ENCODE measurements at regions not wholly inside any gene's neighbourhood (a gene's known extent, or its start where the extent isn't known, plus 50 kb on each side); places are given as distances from the start of the nearest gene placed in this dataset.
A peak's percentile ranks its signal among the peaks of the same experiment; 100 is the strongest.
"Not testable (repeated sequence)": the region's sequence is repeated elsewhere in the genome, so short reads cannot be mapped to it uniquely, and the experiment has no call there.

GRCh38 chr4:49141955-49142354 lies 155.9 kb downstream of the CWH43 start:
- peaks cover 13% of the 10 kb centered on the region for H3K9me3 ChIP-seq (ENCODE audit: control insufficient read depth, insufficient read depth, low read length)
- H3K36me3 ChIP-seq (ENCODE audit: control insufficient read depth, insufficient read depth, low read length); H3K27ac ChIP-seq (ENCODE audit: low read length); H3K27me3 ChIP-seq (ENCODE audit: control insufficient read depth, insufficient read depth, low read length); intact Hi-C loops (cut with micrococcal nuclease); H3K4me3 ChIP-seq (ENCODE audit: low read length); DNase-seq; H3K27me3 Mint-ChIP-seq (ENCODE audit: low read depth in 2 of 2); H3K4me1 Mint-ChIP-seq; H3K27ac Mint-ChIP-seq; H3K4me3 Mint-ChIP-seq; H3K36me3 Mint-ChIP-seq; H3K4me1 ChIP-seq (ENCODE audit: control insufficient read depth, insufficient read depth, low read length): not testable (repeated sequence)
- peaks cover 40 to 50% of the 10 kb centered on the region in 2 donors for H3K9me3 Mint-ChIP-seq
- peak in 1 of 3 donors; percentile 52 for ATAC-seq
- WGBS (ENCODE audit: insufficient coverage), result 80% methylated on average over 5 of the region's 8 CpGs

- H3K36me3 Mint-ChIP-seq; H3K27ac ChIP-seq (ENCODE audit: low read length); H3K4me1 Mint-ChIP-seq; H3K4me3 Mint-ChIP-seq; H3K4me1 ChIP-seq (ENCODE audit: control insufficient read depth, insufficient read depth, low read length); intact Hi-C loops (cut with micrococcal nuclease); H3K4me3 ChIP-seq (ENCODE audit: low read length); H3K36me3 ChIP-seq (ENCODE audit: control insufficient read depth, insufficient read depth, low read length); H3K27me3 ChIP-seq (ENCODE audit: control insufficient read depth, insufficient read depth, low read length); DNase-seq; H3K27me3 Mint-ChIP-seq (ENCODE audit: low read depth in 2 of 2); H3K27ac Mint-ChIP-seq: not testable (repeated sequence)
- 80% methylated on average over 7 of the region's 7 CpGs for WGBS (ENCODE audit: insufficient coverage)
- peak in 2 of 3 donors; percentile 50 to 60 for ATAC-seq
- peaks cover 13% of the 10 kb centered on the region for H3K9me3 ChIP-seq (ENCODE audit: control insufficient read depth, insufficient read depth, low read length)
- peaks cover 54 to 73% of the 10 kb centered on the region in 2 donors for H3K9me3 Mint-ChIP-seq
Measured at GRCh38 chr4:49147143-49147542, 161.1 kb downstream of the CWH43 start.

- DNase-seq; H3K36me3 Mint-ChIP-seq; H3K4me3 ChIP-seq (ENCODE audit: low read length); H3K27ac Mint-ChIP-seq; H3K36me3 ChIP-seq (ENCODE audit: control insufficient read depth, insufficient read depth, low read length); H3K4me3 Mint-ChIP-seq; H3K27ac ChIP-seq (ENCODE audit: low read length); H3K27me3 ChIP-seq (ENCODE audit: control insufficient read depth, insufficient read depth, low read length); intact Hi-C loops (cut with micrococcal nuclease); H3K4me1 ChIP-seq (ENCODE audit: control insufficient read depth, insufficient read depth, low read length); H3K27me3 Mint-ChIP-seq (ENCODE audit: low read depth in 2 of 2); H3K4me1 Mint-ChIP-seq; ATAC-seq: not testable (repeated sequence)
- H3K9me3 Mint-ChIP-seq, result peaks cover 54 to 75% of the 10 kb centered on the region in 2 donors
- H3K9me3 ChIP-seq (ENCODE audit: control insufficient read depth, insufficient read depth, low read length), result peaks cover 13% of the 10 kb centered on the region
- 70% methylated on average over 6 of the region's 6 CpGs for WGBS (ENCODE audit: insufficient coverage)
Measured at GRCh38 chr4:49147596-49147995, 161.5 kb downstream of the CWH43 start.

GRCh38 chr4:49149006-49149975 lies 163.2 kb downstream of the CWH43 start:
- H3K27ac ChIP-seq (ENCODE audit: low read length); H3K4me3 ChIP-seq (ENCODE audit: low read length); H3K36me3 Mint-ChIP-seq; H3K4me3 Mint-ChIP-seq; H3K27me3 ChIP-seq (ENCODE audit: control insufficient read depth, insufficient read depth, low read length); H3K4me1 Mint-ChIP-seq; intact Hi-C loops (cut with micrococcal nuclease); H3K27me3 Mint-ChIP-seq (ENCODE audit: low read depth in 2 of 2); H3K4me1 ChIP-seq (ENCODE audit: control insufficient read depth, insufficient read depth, low read length); H3K27ac Mint-ChIP-seq; H3K36me3 ChIP-seq (ENCODE audit: control insufficient read depth, insufficient read depth, low read length): not testable (repeated sequence)
- H3K9me3 ChIP-seq (ENCODE audit: control insufficient read depth, insufficient read depth, low read length), result peaks cover 21% of the 10 kb centered on the region
- peaks cover 53 to 77% of the 10 kb centered on the region in 2 donors for H3K9me3 Mint-ChIP-seq
- 66% methylated on average over 21 of the region's 21 CpGs for WGBS (ENCODE audit: insufficient coverage)
- DNase-seq, result peak in 1 of 2 donors; percentile 78
- ATAC-seq, result peak; percentile 59 to 89 (median 73)

- H3K4me1 ChIP-seq (ENCODE audit: control insufficient read depth, insufficient read depth, low read length); H3K4me3 ChIP-seq (ENCODE audit: low read length); intact Hi-C loops (cut with micrococcal nuclease); H3K4me1 Mint-ChIP-seq; H3K27ac ChIP-seq (ENCODE audit: low read length); H3K36me3 Mint-ChIP-seq; H3K36me3 ChIP-seq (ENCODE audit: control insufficient read depth, insufficient read depth, low read length); H3K27me3 Mint-ChIP-seq (ENCODE audit: low read depth in 2 of 2); H3K27ac Mint-ChIP-seq; H3K27me3 ChIP-seq (ENCODE audit: control insufficient read depth, insufficient read depth, low read length); H3K4me3 Mint-ChIP-seq; DNase-seq: not testable (repeated sequence)
- H3K9me3 Mint-ChIP-seq, result peaks cover 57 to 80% of the 10 kb centered on the region in 2 donors
- peak in 2 of 3 donors; percentile 22 to 28 for ATAC-seq
- 58% methylated on average over 10 of the region's 10 CpGs for WGBS (ENCODE audit: insufficient coverage)
- peaks cover 22% of the 10 kb centered on the region for H3K9me3 ChIP-seq (ENCODE audit: control insufficient read depth, insufficient read depth, low read length)
Measured at GRCh38 chr4:49150351-49151083, 164.4 kb downstream of the CWH43 start.

- H3K27me3 Mint-ChIP-seq (ENCODE audit: low read depth in 2 of 2); DNase-seq; H3K27ac ChIP-seq (ENCODE audit: low read length); H3K4me3 Mint-ChIP-seq; H3K27me3 ChIP-seq (ENCODE audit: control insufficient read depth, insufficient read depth, low read length); H3K36me3 Mint-ChIP-seq; H3K36me3 ChIP-seq (ENCODE audit: control insufficient read depth, insufficient read depth, low read length); H3K4me1 ChIP-seq (ENCODE audit: control insufficient read depth, insufficient read depth, low read length); intact Hi-C loops (cut with micrococcal nuclease); H3K27ac Mint-ChIP-seq; H3K4me1 Mint-ChIP-seq; H3K4me3 ChIP-seq (ENCODE audit: low read length): not testable (repeated sequence)
- H3K9me3 ChIP-seq (ENCODE audit: control insufficient read depth, insufficient read depth, low read length), result peaks cover 16% of the 10 kb centered on the region
- WGBS (ENCODE audit: insufficient coverage), result 86% methylated on average over 11 of the region's 11 CpGs
- ATAC-seq, result peak in 2 of 3 donors; percentile 23 to 25
- H3K9me3 Mint-ChIP-seq, result peaks cover 56 to 69% of the 10 kb centered on the region in 2 donors
Measured at GRCh38 chr4:49153011-49153410, 166.9 kb downstream of the CWH43 start.

- H3K4me3 Mint-ChIP-seq; H3K27me3 Mint-ChIP-seq (ENCODE audit: low read depth in 2 of 2); H3K4me1 ChIP-seq (ENCODE audit: control insufficient read depth, insufficient read depth, low read length); H3K36me3 Mint-ChIP-seq; H3K36me3 ChIP-seq (ENCODE audit: control insufficient read depth, insufficient read depth, low read length); H3K4me1 Mint-ChIP-seq; H3K27me3 ChIP-seq (ENCODE audit: control insufficient read depth, insufficient read depth, low read length); H3K27ac ChIP-seq (ENCODE audit: low read length); H3K4me3 ChIP-seq (ENCODE audit: low read length); H3K27ac Mint-ChIP-seq; intact Hi-C loops (cut with micrococcal nuclease): not testable (repeated sequence)
- H3K9me3 ChIP-seq (ENCODE audit: control insufficient read depth, insufficient read depth, low read length), result peaks cover 15% of the 10 kb centered on the region
- peaks cover 49 to 57% of the 10 kb centered on the region in 2 donors for H3K9me3 Mint-ChIP-seq
- 61% methylated on average over 11 of the region's 11 CpGs for WGBS (ENCODE audit: insufficient coverage)
- DNase-seq (peak in 1 of 2 donors; percentile 57), ATAC-seq (peak; percentile 42 to 67 (median 54))
Measured at GRCh38 chr4:49154308-49155103, 168.4 kb downstream of the CWH43 start.
